T1000 (cell line): ENCODE measurements at regions not wholly inside any gene's neighbourhood (a gene's known extent, or its start where the extent isn't known, plus 50 kb on each side); places are given as distances from the start of the nearest gene placed in this dataset.

ENCODE experiments used
- DNase-seq: peaks from one replicate; lab custom pipeline; 2025; ENCODE audit warnings: mixed read lengths; lab: John Stamatoyannopoulos, UW

DNA sequence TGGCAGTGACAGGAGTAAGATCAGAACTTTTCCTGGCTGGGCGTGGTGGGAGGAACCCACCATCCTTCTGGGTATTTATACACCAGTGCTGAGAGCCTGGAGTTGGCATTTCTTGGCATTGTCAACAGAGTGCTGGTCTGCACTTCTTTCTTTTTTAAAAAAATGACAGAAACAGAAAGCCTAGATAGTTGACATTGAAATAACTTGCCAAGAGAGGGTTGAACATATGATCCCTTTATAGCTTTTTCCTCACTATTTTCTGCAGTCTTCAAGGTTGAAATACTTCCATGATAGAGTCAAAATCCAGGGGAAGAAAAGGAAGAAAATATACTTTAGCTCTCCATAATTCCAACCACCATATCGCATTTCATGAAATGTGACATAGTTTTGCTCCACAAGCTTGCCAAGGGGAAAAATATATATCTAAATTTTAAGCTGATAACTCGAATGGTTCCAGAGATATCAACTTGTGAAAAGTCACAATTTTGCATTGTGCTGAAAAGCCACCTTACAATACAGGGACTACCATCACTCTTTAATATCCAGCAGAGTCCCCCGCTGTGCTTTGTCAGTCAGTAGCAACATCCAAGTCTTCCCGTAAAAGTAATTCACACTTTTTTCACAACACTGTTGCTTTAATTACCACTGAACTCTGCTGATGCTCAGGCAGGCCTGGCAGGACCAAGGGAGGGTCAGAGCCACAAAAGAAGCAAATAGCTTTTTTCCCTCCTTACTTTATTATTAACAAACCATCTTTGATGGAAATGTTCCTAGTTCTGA, 764.9 kb upstream of the FANCL start:
- no peak for DNase-seq

DNA sequence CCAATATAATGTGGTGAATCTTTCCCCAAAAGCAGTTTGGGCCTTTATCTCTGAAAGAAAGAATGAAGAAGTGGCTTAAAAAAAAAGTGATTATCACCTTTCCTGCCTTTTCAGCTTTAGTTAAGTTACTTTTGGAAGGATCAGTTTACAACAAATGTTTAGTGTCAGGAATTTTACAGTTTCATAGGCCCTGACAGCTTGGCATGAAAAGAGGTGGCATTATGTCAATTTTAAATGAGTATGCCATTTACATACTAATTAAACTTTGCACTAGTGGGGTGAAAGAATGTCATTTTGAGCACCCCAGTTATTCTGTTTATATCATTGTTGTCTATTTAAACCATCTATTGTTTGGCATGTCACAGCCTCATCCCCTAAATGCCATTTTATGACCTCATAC, 763.5 kb upstream of the FANCL start:
- no peak for DNase-seq

DNA sequence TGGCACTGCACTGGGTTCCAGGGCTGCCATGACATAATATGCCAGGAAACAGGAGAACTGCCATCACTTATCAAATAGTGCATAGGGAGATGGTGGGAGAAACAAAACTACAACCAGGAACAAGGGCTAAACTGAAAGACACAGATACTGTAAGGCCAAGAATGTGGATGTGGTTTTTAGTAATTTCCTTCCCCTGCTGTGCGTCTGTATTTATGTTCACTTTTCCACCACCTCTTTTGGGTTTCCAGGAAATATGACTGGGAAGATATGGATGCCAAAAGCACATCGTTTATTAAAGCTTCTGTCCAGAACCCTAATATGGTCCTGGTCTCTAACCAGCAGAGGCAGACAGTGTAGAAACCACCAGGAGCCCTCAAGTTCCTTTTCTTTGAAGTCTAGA, 759.7 kb upstream of the FANCL start:
- DNase-seq = no peak

DNA sequence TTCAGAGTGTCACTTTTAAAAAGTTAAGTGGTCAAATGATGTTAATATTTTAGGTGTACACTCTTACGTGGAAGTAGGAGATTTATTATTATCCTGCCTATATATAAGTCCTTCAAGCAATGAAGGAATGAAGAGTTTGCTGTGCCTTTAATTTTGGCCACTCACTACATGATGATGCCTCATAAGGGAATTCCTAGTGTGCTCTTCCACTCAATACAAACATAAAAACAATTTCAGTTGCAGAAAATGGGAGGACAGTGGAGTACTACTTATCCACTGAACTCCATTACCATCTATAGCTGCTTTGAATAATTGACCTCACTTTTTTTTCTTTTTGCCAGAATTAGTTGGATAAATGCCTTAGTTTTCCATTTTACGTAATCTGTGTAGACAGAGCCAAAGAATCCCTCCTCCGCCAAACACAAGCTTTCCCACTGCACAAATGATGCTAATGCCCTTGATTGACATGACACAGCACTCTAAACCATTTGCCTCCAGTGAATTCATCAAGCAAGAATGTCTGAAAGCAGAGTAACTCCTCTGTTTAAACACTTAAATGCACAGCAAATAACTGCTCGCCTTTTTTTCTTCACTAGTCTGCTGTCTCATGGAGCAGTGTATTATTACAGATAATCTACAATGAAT, 751.1 kb upstream of the FANCL start:
- no peak for DNase-seq

DNA sequence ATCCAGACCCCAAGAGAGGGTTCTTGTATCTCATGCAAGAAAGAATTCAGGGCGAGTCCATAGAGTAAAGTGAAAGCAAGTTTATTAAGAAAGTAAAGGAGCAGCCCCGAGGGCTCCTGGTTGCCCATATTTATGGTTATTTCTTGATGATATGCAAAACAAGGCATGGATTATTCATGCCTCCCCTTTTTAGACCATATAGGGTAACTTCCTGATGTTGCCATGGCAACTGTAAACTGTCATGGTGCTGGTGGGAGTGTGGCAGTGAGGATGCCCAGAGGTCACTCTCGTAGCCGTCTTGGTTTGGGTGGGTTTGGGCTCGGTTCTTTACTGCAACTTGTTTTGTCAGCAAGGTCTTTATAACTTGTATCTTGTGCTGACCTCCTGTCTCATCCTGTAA, 750.2 kb upstream of the FANCL start:
- DNase-seq = no peak

DNA sequence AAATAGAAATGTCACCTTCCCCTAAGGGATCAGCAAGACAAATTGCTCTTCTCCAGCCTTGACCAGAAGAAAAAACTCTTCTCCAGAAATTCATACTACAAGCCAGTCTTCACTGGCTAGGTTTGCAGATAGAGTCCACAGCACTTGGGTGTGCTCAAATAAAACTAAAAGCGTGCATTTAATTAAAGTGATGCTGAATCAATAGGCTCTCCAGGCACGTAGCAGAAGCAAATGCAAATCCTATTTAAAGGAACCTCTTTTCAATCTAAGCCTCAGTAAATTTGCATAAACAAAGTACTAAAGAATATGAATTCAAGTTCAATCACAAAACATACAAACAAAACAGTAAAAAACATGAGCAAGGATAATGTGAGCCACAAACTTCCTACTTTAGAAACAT, 744.4 kb upstream of the FANCL start:
- no peak for DNase-seq

DNA sequence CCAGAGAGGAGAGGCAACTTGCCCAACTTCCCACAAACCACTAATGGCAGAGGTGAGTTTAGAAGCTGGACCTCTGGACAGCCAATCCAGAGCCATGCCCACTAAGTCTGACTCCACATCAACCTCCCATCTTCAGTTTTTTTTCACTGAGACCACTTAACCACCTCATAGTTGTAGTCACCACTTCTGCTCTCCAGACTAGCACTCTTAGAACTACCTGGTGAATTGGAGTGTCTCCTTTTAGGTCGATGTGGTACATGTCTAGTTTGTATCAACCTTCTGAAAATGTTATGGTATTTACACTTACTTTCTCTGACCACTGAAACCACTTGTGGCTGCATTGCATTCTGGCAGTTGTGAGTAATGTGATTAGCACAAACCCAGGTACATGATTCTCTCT, 743.6 kb upstream of the FANCL start:
- DNase-seq = no peak

DNA sequence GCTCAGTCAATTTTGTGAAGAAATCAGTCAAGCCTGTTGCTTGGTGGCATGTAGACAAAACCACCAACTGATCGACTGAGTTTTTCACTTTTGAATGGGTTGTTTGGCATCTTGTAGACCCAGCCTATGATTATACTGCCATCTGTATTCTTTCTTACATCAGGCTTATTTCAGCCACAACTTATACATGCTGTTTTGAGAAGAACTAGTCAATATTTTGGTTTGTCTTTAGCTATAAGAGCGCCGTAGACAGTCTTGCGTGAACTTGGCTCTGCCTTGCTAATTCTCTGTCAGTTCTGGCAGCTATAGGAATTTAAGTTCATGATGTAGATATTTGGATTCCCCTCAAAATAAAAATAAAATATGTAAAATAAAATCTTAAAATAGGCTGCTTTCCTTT, 742.0 kb upstream of the FANCL start:
- DNase-seq = no peak

DNA sequence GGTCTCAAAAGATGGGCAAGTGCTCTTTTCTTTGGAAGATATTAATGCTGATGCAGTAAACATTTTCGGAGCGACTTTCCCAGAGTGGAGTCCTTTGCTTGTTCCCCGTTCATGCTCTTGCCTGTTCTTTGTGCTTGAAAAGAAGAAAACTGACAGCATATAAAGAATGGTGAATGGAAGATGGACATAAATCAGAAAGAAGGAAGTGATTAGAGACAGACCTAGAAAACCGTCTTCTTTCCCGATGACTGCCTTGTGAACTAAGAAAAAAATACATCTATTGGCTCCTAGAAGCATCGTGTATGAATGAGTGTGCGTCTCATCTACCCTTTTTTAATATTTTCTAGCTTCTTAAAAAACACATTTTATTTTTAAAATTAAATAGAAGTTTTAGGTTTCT, 740.1 kb upstream of the FANCL start:
- DNase-seq = no peak

DNA sequence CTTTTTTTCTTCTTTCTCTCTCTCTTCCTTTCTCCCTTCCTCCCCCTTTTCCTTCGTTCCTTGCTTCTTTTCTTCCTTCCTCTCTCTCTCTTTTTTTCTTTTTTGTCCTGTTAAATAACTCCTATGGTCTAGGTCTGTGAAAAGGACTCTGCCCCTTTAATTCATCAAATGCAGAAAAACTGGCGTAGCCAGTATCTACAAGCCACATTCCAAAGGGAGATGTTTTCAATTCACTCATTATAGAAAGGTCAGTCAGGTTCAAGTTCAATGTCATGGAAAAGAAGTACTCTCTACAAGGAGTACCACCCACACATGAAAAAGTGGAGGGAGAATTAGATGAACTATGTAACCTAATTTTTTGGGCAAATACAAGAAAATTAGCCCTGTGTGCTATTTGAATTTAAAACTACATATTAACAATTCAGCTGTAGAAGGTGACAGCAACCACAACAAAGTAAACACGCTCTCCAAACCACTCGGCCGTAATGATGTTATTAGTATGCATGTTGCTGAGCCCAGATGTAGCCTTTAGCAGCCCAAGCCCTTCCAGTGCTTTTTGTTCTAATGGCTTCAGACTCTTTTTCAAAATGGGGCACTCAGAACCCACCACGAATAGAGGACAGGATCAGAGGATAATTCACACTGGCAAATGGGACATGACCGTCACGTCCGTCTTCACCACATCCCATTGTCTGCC, 735.4 kb upstream of the FANCL start:
- DNase-seq = no peak

DNA sequence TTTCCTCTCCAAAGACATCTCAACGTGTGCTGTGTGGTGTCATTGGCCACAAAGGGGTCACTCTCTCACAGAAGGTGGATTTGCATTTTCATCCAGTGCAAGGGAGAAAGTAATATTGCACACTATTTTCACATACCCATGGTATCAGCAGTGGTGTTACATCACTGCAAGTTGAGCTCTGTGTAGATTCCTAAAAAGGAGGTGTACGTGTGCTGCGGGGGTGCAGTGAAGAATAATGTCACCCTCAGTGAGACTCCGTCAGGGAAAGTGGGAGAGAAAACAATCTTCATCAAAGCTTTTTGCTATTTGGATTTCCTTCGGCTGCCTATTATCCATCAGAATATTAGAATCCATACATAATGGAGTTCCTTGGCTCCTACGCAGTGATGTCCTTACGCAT, 733.8 kb upstream of the FANCL start:
- DNase-seq = no peak

DNA sequence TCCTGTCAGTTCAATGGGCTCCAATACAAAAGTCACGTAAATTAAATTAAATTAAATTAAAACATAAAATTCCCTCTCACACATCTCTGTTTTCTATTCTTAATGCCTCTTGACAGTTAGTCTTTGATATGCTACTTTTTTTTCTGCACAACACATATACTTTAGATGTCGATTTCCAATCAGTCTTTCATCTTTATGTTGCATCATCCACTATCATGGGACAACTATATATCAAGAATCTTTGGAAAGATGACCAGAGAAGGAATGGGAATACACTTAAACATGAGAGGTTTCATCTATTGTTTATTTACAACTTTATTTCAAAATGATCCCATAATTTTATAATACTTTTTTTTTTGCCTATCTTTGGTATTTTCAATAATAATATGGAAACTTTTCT, 733.3 kb upstream of the FANCL start:
- DNase-seq = no peak

DNA sequence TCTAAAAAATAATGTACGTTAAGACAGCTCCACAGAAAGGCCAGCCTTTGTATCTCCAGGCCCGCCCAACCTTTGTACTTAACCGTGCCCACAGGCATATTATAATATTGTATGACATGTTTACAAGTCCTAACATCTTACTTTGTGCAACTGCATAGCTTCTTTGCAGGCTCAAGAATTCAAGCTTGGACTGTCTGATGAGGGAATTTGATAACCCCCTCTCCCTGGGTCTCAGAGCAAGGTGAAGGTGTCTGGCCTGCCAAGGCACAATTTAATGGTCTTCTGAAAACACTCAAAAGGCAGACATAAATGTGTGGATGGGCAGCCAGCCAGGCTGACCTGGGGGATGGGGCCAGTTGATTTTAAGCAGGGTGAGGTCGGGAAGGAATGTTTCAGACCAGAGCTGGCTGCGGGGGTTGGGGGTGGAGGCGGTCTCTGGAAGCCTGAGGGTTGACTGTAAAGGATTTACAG, 732.7 kb upstream of the FANCL start:
- DNase-seq = no peak

DNA sequence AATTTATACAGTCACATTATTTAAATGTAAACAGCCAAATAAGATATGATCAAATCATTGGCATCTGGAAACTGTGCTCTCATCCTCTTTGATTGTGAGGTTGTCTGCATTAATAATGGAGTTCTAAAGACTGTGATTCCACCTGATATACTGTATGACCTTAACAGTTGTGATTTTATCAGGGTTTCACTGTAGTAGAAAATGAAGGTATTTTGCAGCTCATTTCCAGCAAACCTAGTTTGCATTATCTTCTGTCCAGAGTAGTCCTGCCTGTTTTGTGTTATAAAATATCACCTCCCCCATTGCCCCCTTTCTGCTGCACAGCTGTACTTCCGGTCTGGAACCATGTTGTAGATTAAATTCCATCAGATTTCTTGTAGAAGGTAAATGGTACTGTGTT, 731.6 kb upstream of the FANCL start:
- DNase-seq = no peak

DNA sequence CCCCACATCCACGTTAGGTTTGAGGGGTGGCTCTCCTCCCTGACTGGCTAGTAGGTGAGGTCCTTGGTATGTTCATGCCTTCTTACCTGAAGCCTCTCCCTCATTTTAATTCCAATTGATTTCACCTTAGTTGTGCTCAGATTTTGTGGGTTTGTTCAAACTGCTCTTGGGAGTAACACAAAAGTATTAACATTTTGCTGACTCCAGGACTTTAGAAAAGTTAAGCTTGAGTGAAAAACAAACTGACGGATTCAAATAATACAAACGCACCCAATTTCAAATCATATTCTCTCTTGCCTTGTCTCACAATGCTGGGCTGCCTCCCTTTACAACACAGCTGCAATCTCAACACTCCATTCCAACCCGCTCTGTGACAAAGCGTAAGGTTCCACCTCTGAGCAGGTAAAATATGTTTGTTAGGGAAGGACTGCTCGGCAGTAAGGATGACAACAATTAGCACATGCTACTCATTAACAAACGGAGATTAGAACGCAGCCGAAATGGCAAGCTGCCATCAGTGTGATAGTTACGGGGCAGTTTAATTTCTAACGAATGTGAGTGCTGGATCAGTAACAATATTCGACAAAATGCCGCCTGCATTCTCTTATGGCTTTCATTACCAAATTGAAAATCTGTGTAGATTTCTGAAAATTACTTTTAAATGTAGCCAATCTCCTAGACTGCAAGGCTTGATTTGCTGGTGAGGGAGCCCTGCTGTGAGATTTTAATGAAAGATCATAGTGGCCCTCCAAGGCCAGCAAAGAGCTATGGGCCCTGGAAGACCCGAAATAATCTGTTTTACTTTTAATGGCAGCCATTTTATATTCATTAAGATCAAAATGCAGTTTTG, 730.6 kb upstream of the FANCL start:
- DNase-seq = no peak

DNA sequence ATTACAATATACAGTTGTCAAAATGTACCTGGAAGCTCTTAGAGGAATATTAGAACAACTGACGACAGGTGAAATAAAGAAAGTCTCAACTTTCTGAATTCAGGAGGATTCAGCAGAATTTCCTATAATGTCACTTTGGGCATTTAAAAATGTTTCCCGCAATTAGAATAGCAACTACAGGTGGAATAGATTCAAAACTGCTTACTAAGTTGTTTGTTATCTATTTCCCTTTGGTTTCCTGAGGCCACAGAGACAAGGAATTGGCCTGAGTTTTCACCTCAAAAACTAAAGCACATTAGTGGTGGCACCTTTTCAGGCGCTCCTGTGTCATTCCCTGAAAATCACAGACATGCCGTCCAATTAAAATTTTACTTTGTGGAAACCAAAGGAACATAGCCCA, 729.2 kb upstream of the FANCL start:
- DNase-seq = no peak

DNA sequence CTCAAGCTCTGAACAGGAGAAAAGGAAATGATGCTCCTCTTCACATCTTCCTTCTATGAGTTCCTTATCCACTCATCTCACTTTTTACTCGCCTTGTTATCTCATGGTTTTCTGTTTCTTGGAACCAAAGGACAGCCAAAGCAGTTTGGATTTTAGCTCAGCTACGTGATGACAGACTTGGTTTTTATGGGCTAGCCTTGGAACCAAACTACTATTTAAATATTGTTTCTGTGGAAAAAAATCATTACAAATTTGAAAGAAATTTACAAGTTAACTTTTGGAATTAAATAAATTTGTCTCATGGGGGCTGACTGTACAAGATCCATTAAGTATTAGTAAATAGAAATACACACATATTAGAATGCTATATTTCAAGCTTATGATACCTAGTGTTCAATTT, 727.8 kb upstream of the FANCL start:
- no peak for DNase-seq

DNA sequence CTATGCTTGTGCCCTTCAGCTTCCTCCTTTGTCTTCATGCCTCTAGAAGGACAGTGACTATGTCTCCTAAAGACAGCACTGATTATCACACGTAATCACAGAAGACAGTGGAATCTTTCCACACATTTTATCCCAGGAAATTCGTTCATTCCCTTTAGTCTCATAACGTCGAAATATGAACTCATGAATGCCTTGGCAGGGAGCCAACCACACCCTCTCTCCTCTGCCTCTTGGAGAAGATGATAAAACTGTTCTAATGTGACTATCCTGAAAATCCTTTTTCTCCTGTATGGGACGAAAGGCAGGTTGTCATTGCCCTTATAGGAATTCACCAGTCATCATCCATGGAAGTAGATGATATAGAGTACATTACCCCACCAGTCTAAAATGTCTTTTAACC, 726.6 kb upstream of the FANCL start:
- no peak for DNase-seq

DNA sequence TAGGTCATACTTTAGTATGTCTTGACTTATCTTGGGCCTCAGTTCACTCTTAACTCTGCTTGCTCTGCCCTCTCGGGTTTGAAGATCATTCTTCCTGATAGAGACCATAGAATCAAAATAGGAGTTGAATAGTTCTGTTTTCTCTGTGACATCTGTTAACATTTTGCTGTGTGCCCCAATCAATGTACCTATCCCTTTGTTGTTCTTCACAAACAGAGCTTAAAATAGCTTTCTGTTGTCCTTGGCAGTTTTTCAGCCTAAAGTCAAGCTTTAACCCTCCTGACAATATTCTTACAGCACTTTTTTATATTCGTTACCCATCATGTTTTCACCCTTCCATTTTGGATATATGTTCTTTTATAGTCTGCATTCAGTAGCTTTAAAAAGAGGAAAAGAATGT, 724.5 kb upstream of the FANCL start:
- no peak for DNase-seq

DNA sequence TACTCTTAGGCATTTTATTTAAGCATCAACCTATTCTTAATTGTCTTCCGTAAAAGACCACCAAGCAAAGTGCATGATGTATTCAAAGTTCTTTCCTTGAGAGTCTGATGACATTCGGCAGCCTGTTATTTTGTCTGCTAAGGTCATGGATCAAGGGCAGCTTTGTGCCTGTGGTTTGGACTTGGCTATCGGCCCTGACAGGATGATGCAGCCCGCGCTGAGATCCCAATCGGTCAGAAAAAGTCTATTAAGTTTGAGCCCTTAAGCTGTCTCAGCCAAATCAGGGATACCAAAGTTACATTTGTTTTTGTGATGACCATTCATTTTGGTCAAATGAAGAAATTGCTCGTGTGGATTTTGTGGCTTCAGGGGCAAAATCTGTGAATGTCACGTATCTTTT, 718.9 kb upstream of the FANCL start:
- no peak for DNase-seq

DNA sequence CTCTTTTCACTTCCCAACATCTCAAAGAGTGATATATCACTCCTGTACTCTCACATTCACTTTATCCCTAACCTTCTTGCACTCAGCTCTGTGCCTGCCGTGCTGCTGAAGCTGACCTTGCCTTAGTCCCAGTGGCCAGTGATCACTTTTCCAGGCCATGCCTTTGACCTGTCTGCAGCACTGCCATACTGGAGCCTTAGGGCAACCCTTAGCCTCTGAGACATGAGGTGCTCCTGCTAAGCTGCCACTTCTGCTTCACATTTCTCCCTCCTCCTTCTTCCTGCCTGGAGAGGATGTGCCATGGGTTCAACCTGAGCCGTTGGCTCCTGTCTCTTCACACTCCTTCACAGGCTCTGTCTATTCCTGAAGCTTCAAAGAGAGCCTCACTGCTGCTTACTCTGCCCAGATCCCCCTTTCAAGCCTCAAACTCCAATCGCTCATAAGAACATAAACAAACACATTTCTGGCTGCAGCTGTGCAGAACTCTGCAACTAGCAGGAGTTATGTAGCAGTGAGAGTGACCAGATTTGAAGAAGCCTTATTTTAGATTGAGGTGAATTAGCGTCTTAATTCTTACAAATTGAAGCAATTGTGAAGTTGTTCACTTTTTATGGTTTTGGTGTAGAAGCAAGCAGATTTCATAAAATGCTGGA, 716.2 kb upstream of the FANCL start:
- no peak for DNase-seq

DNA sequence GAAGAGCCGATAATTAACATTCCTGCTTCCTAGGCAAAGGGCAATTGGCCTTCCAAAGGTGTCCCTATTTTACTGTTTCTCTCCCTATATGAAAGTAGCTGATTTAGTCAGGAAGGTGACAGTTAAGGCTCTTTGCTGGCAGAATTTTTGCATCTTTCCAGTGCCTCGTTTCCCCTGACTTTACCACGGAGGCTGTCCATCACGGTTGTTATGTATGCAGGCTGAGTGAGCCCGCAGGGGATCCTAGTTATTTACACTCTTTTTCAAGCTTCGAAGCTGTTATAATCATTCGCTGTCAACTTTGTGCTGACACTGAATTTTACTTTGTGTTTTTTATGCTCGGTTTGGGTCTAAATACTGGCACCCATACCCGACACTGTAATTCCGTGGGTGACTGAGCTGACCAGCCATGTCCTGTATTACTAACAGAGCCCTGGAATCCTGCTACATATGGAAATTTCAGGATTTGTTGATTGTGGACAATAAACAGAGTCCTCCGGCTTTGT, 713.8 kb upstream of the FANCL start:
- DNase-seq = no peak
